ENCODE measurements at regions not wholly inside any gene's neighbourhood (a gene's known extent, or its start where the extent isn't known, plus 50 kb on each side); places are given as distances from the start of the nearest gene placed in this dataset.

DNA sequence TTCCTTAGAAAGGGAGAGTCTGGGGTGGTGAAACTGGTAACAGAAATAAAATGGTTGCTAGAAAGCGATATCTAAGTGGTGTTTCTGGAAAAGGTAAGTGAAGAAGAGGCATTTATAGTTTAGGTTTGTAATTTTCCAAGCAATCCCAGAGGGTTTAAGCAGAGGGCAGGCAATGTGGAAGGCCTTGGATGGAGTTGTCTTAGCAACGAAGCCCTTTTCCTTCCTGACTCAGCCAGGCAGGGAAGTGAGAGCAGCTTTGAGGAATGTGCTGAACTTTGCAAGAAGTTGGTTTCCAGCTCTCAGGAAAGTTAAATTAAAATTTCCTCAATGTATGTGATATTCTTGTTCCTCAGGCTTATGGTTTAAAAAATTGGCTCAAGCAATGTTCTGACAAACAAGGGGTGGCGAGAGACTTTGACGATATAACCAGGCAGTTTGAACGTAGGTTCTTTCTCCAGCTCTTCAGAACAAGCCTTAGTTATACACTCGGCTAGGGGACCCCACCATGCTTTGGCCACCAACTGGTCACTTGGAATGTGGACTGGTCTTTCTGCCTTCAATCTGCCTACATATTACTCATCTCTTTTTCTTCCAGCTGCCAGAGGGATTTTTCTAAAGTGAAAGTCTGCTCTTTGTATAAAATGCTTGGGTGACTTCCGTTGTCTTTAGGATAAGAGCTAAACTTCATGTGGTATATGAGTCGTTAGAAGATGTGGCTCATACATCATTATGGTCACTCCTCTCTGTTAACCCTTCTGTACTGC lies 66.9 kb upstream of the SLC25A13 start:
- TF ChIP-seq CTCF (conservative IDR thresholded peaks at IDR 0.05 in 1 of 2, IDR thresholded peaks at IDR 0.05 in 1 of 2; ENCODE audit: low read depth in 1 of 2, low read length in 2 of 2) (no peak), EZH2 (IDR thresholded peaks at IDR 0.05; ENCODE audit: low read length, missing control alignments) (no peak)

Data from fibroblast of lung (primary cell).